Retinal pigment epithelial cell (primary cell): ENCODE measurements at regions not wholly inside any gene's neighbourhood (a gene's known extent, or its start where the extent isn't known, plus 50 kb on each side); places are given as distances from the start of the nearest gene placed in this dataset.

ENCODE experiments used
- DNase-seq: peaks from one replicate; pipeline ENCODE4 v3.0.0-alpha.2; 2010; ENCODE audit warnings: low read depth
- H3K4me3 ChIP-seq: 2 replicates; pipeline ENCODE4 v1.5.1; 2011; ENCODE audit warnings: mild to moderate bottlenecking, low read length, control low read depth, moderate library complexity
- CTCF ChIP-seq: conservative IDR thresholded peaks from 2 replicates; pipeline ENCODE4 v1.5.1; 2011; ENCODE audit warnings: low read depth, low read length, control low read depth, inconsistent platforms

- TF ChIP-seq CTCF: no peak
- DNase-seq: no peak
- no peak overlapping the region for H3K4me3 ChIP-seq
These were observed 299.3 kb upstream of the SLITRK6 start for GRCh38 chr13:86098511-86098910.

GRCh38 chr13:86095351-86095750 lies 296.1 kb upstream of the SLITRK6 start:
- no peak overlapping the region for H3K4me3 ChIP-seq
- no peak for TF ChIP-seq CTCF
- DNase-seq: no peak

DNA sequence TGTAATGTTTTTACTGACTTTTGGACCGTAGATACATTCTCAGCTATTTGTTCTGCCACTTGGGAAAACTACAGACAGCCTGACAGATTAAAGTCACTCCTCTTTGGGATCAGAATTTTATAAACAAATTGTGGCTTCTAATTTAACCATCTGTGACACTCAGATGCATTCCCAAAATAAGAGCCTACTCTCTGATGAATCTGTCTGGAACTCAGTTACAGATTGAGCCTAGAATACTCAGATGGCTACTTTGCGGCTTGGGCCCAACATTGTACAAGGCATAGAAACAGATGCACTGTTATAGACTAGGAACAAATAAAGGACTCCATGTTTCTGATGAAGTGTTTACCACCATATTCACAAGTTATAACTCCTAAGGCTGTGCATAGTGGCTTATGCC lies 291.0 kb upstream of the SLITRK6 start:
- DNase-seq: no peak
- no peak overlapping the region for H3K4me3 ChIP-seq
- no peak for TF ChIP-seq CTCF

GRCh38 chr13:86087244-86087643 lies 288.0 kb upstream of the SLITRK6 start:
- no peak for TF ChIP-seq CTCF
- H3K4me3 ChIP-seq: no peak overlapping the region
- DNase-seq: no peak

DNA sequence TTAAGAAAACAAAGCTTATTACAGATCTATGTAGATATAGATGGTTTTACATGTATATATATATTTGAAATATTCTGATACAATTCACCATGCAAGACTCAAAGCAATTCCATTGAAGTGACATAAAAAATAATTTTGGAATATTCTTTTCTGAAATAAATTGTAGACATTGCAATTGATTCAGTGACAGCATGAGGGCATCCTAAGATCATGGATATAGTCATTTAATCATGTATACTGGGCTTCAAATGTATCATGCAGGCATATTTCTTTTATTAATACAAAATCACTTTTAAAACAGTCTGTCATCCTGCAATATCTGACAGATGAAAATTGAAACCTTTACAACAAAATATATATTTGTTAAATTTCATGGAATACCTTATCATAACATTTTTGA lies 286.7 kb upstream of the SLITRK6 start:
- no peak overlapping the region for H3K4me3 ChIP-seq
- no peak for DNase-seq
- no peak for TF ChIP-seq CTCF

DNA sequence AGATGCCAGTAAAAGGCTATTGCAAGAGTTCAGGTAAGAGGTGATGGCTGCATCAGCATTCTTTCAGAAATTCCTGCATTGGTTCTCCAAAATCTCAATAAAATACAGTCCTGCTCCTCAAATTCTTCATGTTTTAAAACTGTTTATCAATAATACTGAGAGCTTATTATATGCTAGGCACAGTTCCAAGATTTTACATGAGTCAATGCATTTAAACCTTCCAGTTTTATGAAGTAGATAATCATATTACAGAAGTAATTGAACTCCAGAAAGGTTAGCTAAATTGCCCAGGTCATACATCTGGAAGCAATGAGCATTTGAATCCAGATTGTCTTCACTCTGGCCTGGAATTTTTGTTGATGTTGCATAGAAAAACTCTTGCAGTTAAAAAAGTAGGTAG lies 282.9 kb upstream of the SLITRK6 start:
- no peak for TF ChIP-seq CTCF
- no peak for DNase-seq
- H3K4me3 ChIP-seq: no peak overlapping the region

DNA sequence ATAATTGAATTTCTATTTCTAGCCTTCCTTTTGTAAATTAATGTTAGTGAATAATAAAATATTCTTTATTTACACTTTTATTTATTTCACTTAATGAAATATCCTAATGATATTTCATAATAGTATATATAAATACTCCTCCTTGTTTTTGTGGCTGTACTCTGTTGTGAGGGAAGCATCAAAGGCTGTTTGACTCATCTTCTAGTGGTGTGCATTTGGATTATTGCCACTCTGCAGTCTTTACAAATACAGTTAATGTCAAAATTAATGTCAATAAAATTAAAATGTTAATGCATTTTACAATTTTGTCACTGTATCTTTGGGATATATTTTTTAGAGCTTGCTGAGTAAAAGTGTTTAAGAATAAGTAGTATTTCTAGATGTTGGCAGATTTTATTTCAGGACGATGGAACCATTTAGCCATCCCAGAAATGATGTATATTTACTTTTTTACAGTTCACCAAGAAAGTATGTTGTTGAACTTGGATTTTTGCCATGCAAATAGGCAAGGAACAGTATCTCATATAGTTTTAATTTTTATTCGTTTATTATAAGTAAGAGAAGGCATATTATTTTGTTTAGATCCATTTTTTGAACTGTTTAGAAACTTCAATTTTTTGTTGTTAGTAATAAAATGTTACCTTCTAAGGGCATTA lies 281.2 kb upstream of the SLITRK6 start:
- DNase-seq: no peak
- H3K4me3 ChIP-seq: no peak overlapping the region
- TF ChIP-seq CTCF: no peak
